Activated T-cell treated with anti-CD3 and anti-CD28 coated beads, Interleukin-2, amount 50 U/mL, for 72 hours (primary cell): ENCODE measurements at regions not wholly inside any gene's neighbourhood (a gene's known extent, or its start where the extent isn't known, plus 50 kb on each side); places are given as distances from the start of the nearest gene placed in this dataset.

Experiments used
- ATAC-seq, 2 donors: fragments of 150-1000 bp; cut with Tn5 transposase; replicated peaks in 1 of 2; 2 replicates each; pipeline ENCODE4 v1.10.0; 2021; ENCODE audit warnings: moderate library complexity in 2 of 2, mild to moderate bottlenecking in 1 of 2
- DNase-seq, 2 donors: peaks; one replicate each; pipeline ENCODE4 v3.0.0; 2021 to 2022; ENCODE audit warnings: mixed read lengths in 1 of 2
- H3K27ac Mint-ChIP-seq: one replicate; pipeline ENCODE4 v1.8.0; 2022; ENCODE audit warnings: mild to moderate bottlenecking, moderate library complexity, mixed read lengths
- H3K27me3 Mint-ChIP-seq: one replicate; pipeline ENCODE4 v1.8.0; 2022; ENCODE audit warnings: low read depth, mixed read lengths
- H3K36me3 Mint-ChIP-seq, 2 donors: one replicate each; pipeline ENCODE4 v1.8.0; 2022; ENCODE audit warnings: mixed read lengths in 2 of 2, mild to moderate bottlenecking in 1 of 2; ENCODE audit not compliant: insufficient read depth in 2 of 2
- H3K4me1 Mint-ChIP-seq: one replicate; pipeline ENCODE4 v1.8.0; 2022; ENCODE audit warnings: low read depth, mixed read lengths
- H3K4me3 Mint-ChIP-seq, 2 donors: one replicate each; pipeline ENCODE4 v1.8.0; 2022; ENCODE audit warnings: mild to moderate bottlenecking in 2 of 2, mixed read lengths in 2 of 2, moderate library complexity in 2 of 2
- H3K9me3 Mint-ChIP-seq, 2 donors: one replicate each; pipeline ENCODE4 v1.8.0; 2022; ENCODE audit warnings: mixed read lengths in 2 of 2

DNA sequence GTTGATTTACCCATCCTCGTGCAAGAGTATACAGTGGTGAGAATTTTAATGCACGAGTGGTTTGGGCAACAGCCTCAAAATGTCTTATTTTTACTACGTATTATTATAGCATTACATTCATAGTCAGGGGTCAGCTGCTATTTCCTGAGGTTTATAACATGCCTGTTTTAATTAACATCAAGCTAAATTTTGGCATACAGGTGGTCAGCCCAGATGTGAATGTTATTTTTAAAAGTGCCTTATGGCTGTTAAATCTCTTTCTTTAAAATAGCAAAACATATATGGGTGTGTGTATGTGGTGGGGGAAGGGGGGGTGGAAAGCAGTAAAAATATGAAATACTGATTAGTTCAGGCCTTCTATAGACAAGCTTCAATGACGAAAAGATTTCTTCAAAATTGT, 424.5 kb upstream of the CLINT1 start:
- Mint-ChIP-seq H3K9me3 (no peaks in the 10 kb centered on the region), H3K4me1 (no peaks in the 10 kb centered on the region), H3K27me3 (no peaks in the 10 kb centered on the region), H3K27ac (no peak overlapping the region), H3K4me3 (no peak overlapping the region), H3K36me3 (no peaks in the 10 kb centered on the region)
- DNase-seq (no peak), ATAC-seq (no peak)

- no peak for DNase-seq
- H3K4me1 Mint-ChIP-seq = no peaks in the 10 kb centered on the region
- no peak overlapping the region for H3K27ac Mint-ChIP-seq
- H3K4me3 Mint-ChIP-seq = no peak overlapping the region
- ATAC-seq = no peak
- H3K9me3 Mint-ChIP-seq = no peaks in the 10 kb centered on the region
- no peaks in the 10 kb centered on the region for H3K36me3 Mint-ChIP-seq
- H3K27me3 Mint-ChIP-seq = no peaks in the 10 kb centered on the region
Observed at GRCh38 chr5:158278216-158278925, 419.4 kb upstream of the CLINT1 start.

- Mint-ChIP-seq H3K27me3 (no peaks in the 10 kb centered on the region), H3K27ac (no peak overlapping the region), H3K36me3 (no peaks in the 10 kb centered on the region), H3K4me3 (no peak overlapping the region), H3K9me3 (no peaks in the 10 kb centered on the region), H3K4me1 (no peaks in the 10 kb centered on the region)
- DNase-seq = no peak
- no peak for ATAC-seq
Observed at GRCh38 chr5:158277276-158277675, 418.3 kb upstream of the CLINT1 start.

- no peaks in the 10 kb centered on the region for H3K36me3 Mint-ChIP-seq
Observed at GRCh38 chr5:158276692-158277091, 417.7 kb upstream of the CLINT1 start.

GRCh38 chr5:158275511-158275910, 416.6 kb upstream of the CLINT1 start:
- Mint-ChIP-seq H3K36me3 (no peaks in the 10 kb centered on the region), H3K4me1 (no peaks in the 10 kb centered on the region), H3K9me3 (no peaks in the 10 kb centered on the region), H3K4me3 (no peak overlapping the region), H3K27ac (no peak overlapping the region), H3K27me3 (no peaks in the 10 kb centered on the region)
- no peak for DNase-seq
- no peak for ATAC-seq

More at GRCh38 chr5:158276692-158277091, 417.7 kb upstream of the CLINT1 start:
- Mint-ChIP-seq H3K4me3 (no peak overlapping the region), H3K27ac (no peak overlapping the region), H3K9me3 (no peaks in the 10 kb centered on the region), H3K27me3 (no peaks in the 10 kb centered on the region), H3K4me1 (no peaks in the 10 kb centered on the region)
- ATAC-seq (no peak), DNase-seq (no peak)

DNA sequence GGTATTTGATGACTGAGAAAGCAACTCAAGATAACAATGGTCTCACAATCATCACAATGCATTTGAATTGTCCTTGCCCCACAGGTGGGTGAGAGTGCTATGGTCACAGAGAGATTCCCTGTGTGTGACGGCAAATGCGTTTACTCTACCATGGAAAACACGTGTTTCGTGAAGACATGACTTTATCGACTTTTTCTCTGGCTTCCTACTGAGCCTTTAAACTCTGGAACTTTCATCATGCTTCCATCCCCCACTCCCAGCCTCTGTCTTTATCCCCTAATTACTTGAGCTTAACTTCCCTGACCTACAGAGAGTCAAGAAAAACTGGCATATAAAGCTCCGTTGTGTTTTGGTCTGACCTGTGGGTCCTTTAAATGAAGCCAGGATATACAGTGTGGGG, 414.1 kb upstream of the CLINT1 start:
- Mint-ChIP-seq H3K4me3 (no peak overlapping the region), H3K4me1 (no peaks in the 10 kb centered on the region), H3K9me3 (peaks cover 0 to 1% of the 10 kb centered on the region in 2 donors), H3K36me3 (no peaks in the 10 kb centered on the region), H3K27ac (no peak overlapping the region), H3K27me3 (no peaks in the 10 kb centered on the region)
- ATAC-seq = no peak
- no peak for DNase-seq

DNA sequence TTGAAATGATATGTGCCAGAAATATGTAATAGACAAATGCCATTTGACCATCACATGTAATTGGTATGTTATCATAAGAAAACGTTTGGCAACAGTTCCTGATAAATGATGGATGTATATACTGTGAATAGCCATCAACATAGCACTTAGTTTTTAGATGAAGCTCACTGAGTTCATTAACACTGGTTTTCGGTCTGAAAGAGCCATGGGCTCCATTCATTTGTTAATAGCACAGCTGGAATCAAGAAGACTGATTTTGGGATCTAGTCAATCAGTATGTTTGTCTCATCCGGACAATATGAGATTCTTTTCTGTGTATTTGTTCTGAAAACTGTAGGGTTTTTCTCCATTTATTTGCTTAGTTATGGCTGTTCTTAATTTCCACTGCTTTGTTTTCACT, 413.5 kb upstream of the CLINT1 start:
- no peak for DNase-seq
- H3K27ac Mint-ChIP-seq = no peak overlapping the region
- H3K9me3 Mint-ChIP-seq = peaks cover 0 to 1% of the 10 kb centered on the region in 2 donors
- no peak for ATAC-seq
- no peak overlapping the region for H3K4me3 Mint-ChIP-seq
- no peaks in the 10 kb centered on the region for H3K4me1 Mint-ChIP-seq
- no peaks in the 10 kb centered on the region for H3K27me3 Mint-ChIP-seq
- H3K36me3 Mint-ChIP-seq = no peaks in the 10 kb centered on the region

- peaks cover 0 to 1% of the 10 kb centered on the region in 2 donors for H3K9me3 Mint-ChIP-seq
- DNase-seq = no peak
- no peak overlapping the region for H3K4me3 Mint-ChIP-seq
- no peaks in the 10 kb centered on the region for H3K36me3 Mint-ChIP-seq
- H3K27ac Mint-ChIP-seq = no peak overlapping the region
- H3K4me1 Mint-ChIP-seq = no peaks in the 10 kb centered on the region
- no peak for ATAC-seq
- H3K27me3 Mint-ChIP-seq = no peaks in the 10 kb centered on the region
Observed at GRCh38 chr5:158270996-158271554, 412.1 kb upstream of the CLINT1 start.

DNA sequence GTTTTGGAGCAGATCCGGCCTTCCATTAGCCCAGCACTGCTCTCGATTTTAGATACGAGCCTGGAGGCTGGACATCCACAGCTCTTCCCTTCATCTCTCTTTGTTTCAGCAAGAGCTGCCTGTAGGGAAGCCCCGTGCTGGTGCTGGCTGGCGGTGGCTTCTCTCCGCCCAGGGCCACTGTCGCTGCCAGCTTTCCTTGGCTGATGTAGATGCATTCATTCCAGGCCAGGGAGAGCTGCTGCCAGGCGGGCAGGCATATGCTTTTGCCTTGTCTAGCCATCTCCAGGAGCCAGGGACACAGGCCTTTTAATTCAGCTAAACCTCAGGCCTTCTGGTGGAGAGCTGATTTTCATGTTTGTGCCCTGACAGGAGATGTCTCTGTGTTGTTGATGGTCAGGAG, 409.3 kb upstream of the CLINT1 start:
- Mint-ChIP-seq H3K27me3 (no peaks in the 10 kb centered on the region), H3K4me1 (no peaks in the 10 kb centered on the region), H3K4me3 (no peak overlapping the region), H3K9me3 (peaks cover 0 to 1% of the 10 kb centered on the region in 2 donors), H3K27ac (no peak overlapping the region), H3K36me3 (no peaks in the 10 kb centered on the region)
- DNase-seq = no peak
- no peak for ATAC-seq

- Mint-ChIP-seq H3K4me1 (no peaks in the 10 kb centered on the region), H3K36me3 (no peaks in the 10 kb centered on the region), H3K27me3 (no peaks in the 10 kb centered on the region), H3K4me3 (no peak overlapping the region), H3K27ac (no peak overlapping the region), H3K9me3 (peaks cover 0 to 1% of the 10 kb centered on the region in 2 donors)
- DNase-seq (no peak), ATAC-seq (no peak)
Observed at GRCh38 chr5:158267228-158267627, 408.3 kb upstream of the CLINT1 start.

DNA sequence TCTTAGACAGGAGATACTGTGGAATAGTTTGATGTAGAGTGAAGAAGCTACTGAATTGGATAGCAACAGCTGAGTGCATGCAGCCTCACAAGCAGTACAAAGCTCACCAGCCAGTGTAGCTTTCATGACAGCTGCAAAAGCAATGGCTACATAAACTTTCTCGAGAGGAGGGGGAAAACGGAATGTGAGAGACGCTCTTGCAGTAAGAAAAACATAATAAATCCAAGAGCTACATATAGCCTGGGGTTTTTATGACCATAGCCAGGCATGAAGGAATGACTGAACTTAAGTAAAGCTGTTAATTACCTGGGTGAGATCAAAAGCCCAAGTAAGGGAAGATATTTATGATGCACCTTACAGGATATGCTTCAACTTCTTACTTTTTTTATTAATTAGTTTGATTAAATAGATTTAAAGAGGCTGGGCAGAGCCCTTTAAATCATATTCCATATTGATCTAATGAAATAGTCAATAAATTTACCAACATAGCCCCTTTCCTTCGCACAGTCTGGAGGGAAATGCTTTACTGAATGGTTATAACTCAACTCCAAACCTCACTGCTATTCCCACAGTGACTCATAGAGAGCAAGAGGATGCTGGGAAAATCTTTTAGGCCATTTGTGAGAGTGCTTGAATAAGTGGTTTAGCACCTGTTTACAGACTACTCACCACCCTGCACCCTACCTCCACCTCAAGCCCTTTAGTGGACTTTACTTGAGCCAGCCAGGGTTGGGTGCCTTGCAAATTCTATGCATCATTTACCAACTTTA, 407.2 kb upstream of the CLINT1 start:
- no peaks in the 10 kb centered on the region for H3K27me3 Mint-ChIP-seq
- ATAC-seq = no peak

DNA sequence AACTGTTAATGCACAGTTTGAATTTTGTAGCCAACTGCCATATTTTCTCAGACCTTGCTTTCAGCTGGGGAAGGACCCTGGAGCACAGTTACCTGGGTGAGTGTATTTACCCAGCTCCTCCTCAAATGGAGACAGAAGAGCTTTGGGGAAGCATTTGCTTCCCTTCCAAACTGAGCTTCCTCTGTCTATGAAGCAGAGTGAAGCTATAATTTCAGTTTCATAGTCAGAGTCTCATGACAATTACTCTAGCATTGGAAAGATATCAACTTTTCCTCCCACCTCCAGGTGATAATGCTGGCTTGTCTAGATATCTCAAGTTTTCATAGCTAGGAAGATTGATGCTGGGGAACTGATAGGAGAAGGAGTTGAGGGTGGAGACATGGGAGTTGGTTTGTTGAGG, 406.4 kb upstream of the CLINT1 start:
- Mint-ChIP-seq H3K27ac (no peak overlapping the region), H3K9me3 (peaks cover 0 to 1% of the 10 kb centered on the region in 2 donors), H3K4me3 (no peak overlapping the region), H3K27me3 (no peaks in the 10 kb centered on the region), H3K4me1 (no peaks in the 10 kb centered on the region), H3K36me3 (no peaks in the 10 kb centered on the region)
- ATAC-seq (no peak), DNase-seq (no peak)

More for the DNA sequence above, 407.2 kb upstream of the CLINT1 start:
- H3K36me3 Mint-ChIP-seq = no peaks in the 10 kb centered on the region
- DNase-seq = no peak
- H3K9me3 Mint-ChIP-seq = peaks cover 0 to 1% of the 10 kb centered on the region in 2 donors
- no peaks in the 10 kb centered on the region for H3K4me1 Mint-ChIP-seq
- no peak overlapping the region for H3K27ac Mint-ChIP-seq
- no peak overlapping the region for H3K4me3 Mint-ChIP-seq

GRCh38 chr5:158264264-158264663, 405.3 kb upstream of the CLINT1 start:
- no peaks in the 10 kb centered on the region for H3K36me3 Mint-ChIP-seq
- DNase-seq (no peak), ATAC-seq (no peak)
- no peak overlapping the region for H3K4me3 Mint-ChIP-seq
- H3K9me3 Mint-ChIP-seq = peaks cover 0 to 1% of the 10 kb centered on the region in 2 donors
- H3K27me3 Mint-ChIP-seq = no peaks in the 10 kb centered on the region
- H3K27ac Mint-ChIP-seq = no peak overlapping the region
- H3K4me1 Mint-ChIP-seq = no peaks in the 10 kb centered on the region
